ENCODE measurements at regions not wholly inside any gene's neighbourhood (a gene's known extent, or its start where the extent isn't known, plus 50 kb on each side); places are given as distances from the start of the nearest gene placed in this dataset.
A peak's percentile ranks its signal among the peaks of the same experiment; 100 is the strongest.

- Histone ChIP-seq H3K27me3 (ENCODE audit: control insufficient read depth, insufficient read depth, low read length) (no peaks in the 10 kb centered on the region), H3K4me3 (ENCODE audit: low read depth in 2 of 2, low read length in 2 of 2) (no peak overlapping the region), H3K36me3 (ENCODE audit: control insufficient read depth, insufficient read depth, low read length) (no peaks in the 10 kb centered on the region), H3K4me1 (ENCODE audit: control insufficient read depth, insufficient read depth, low read length) (no peaks in the 10 kb centered on the region), H3K9me3 (ENCODE audit: control insufficient read depth, insufficient read depth, low read depth, low read length) (no peaks in the 10 kb centered on the region), H3K27ac (ENCODE audit: low read length) (no peak overlapping the region)
- TF ChIP-seq POLR2AphosphoS5 (IDR thresholded peaks at IDR 0.05; ENCODE audit: low read depth, low read length) = no peak
- no peak for TF ChIP-seq REST (IDR thresholded peaks at IDR 0.05; ENCODE audit: insufficient read depth in 1 of 2, low read depth in 2 of 2, low read length in 1 of 2)
- TF ChIP-seq SIN3A (IDR thresholded peaks at IDR 0.05; ENCODE audit: borderline replicate concordance, insufficient read depth, low read depth, low read length) = no peak
- TF ChIP-seq TCF7L2 (IDR thresholded peaks at IDR 0.05; ENCODE audit: low read depth, low read length) = no peak
- TF ChIP-seq, protein P1, sequence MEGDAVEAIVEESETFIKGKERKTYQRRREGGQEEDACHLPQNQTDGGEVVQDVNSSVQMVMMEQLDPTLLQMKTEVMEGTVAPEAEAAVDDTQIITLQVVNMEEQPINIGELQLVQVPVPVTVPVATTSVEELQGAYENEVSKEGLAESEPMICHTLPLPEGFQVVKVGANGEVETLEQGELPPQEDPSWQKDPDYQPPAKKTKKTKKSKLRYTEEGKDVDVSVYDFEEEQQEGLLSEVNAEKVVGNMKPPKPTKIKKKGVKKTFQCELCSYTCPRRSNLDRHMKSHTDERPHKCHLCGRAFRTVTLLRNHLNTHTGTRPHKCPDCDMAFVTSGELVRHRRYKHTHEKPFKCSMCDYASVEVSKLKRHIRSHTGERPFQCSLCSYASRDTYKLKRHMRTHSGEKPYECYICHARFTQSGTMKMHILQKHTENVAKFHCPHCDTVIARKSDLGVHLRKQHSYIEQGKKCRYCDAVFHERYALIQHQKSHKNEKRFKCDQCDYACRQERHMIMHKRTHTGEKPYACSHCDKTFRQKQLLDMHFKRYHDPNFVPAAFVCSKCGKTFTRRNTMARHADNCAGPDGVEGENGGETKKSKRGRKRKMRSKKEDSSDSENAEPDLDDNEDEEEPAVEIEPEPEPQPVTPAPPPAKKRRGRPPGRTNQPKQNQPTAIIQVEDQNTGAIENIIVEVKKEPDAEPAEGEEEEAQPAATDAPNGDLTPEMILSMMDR (IDR thresholded peaks at IDR 0.05) = no peak
- in situ Hi-C loops (cut with HindIII; ENCODE audit: low pct_unique_long_range_greater_than_20kb, low sequenced_read_pairs) (no loop called here), intact Hi-C loops (cut with micrococcal nuclease; ENCODE audit: unreplicated experiment) (no loop called here)
- ChIA-PET CTCF (no interaction called here), POLR2A (no interaction called here)
- BruUV-seq (replicated peaks) = no TSS peak
- no peak for ATAC-seq
- DNase-seq (ENCODE audit: low read depth, low spot score) = no peak
These were observed 644.1 kb downstream of the UTRN start for GRCh38 chr6:144929262-144929661.

- no peak for TF ChIP-seq TCF7L2 (IDR thresholded peaks at IDR 0.05; ENCODE audit: low read depth, low read length)
- TF ChIP-seq, protein P1 (IDR thresholded peaks at IDR 0.05) = peak; percentile 70
- intact Hi-C loops (cut with micrococcal nuclease; ENCODE audit: unreplicated experiment) = loop anchor here (5.0 kb wide), 1 partner anchor 344 kb away; no protein-coding TSS in a partner anchor
- H3K4me1 ChIP-seq (ENCODE audit: control insufficient read depth, insufficient read depth, low read length) = no peaks in the 10 kb centered on the region
- H3K4me3 ChIP-seq (ENCODE audit: low read depth in 2 of 2, low read length in 2 of 2) = no peak overlapping the region
- H3K27me3 ChIP-seq (ENCODE audit: control insufficient read depth, insufficient read depth, low read length) = no peaks in the 10 kb centered on the region
- peak; percentile 79 for ATAC-seq
- no peaks in the 10 kb centered on the region for H3K36me3 ChIP-seq (ENCODE audit: control insufficient read depth, insufficient read depth, low read length)
- no TSS peak for BruUV-seq (replicated peaks)
- no peaks in the 10 kb centered on the region for H3K9me3 ChIP-seq (ENCODE audit: control insufficient read depth, insufficient read depth, low read depth, low read length)
- ChIA-PET CTCF (no interaction called here), POLR2A (no interaction called here)
- DNase-seq (ENCODE audit: low read depth, low spot score) = peak; percentile 25
- in situ Hi-C loops (cut with HindIII; ENCODE audit: low pct_unique_long_range_greater_than_20kb, low sequenced_read_pairs) = no loop called here
- H3K27ac ChIP-seq (ENCODE audit: low read length) = no peak overlapping the region
These were observed 646.3 kb downstream of the UTRN start for GRCh38 chr6:144931172-144932035.
